D721Med (cell line): ENCODE measurements at regions not wholly inside any gene's neighbourhood (a gene's known extent, or its start where the extent isn't known, plus 50 kb on each side); places are given as distances from the start of the nearest gene placed in this dataset.

Source experiments
- DNase-seq: peaks from one replicate; pipeline ENCODE4 v3.0.0; 2011; ENCODE audit warnings: low spot score; ENCODE audit not compliant: insufficient read length
- FAIRE-seq: peaks from 2 replicates; lab custom pipeline; 2011; peaks lifted over from hg19 to GRCh38; lab: Jason Lieb, UNC
- TF ChIP-seq, protein P1 (sequence below): IDR thresholded peaks from 2 replicates; pipeline ENCODE4 v1.5.1; 2012; ENCODE audit warnings: mild to moderate bottlenecking, control low read depth; ENCODE audit not compliant: insufficient read depth; ENCODE audit errors: missing control alignments

DNA sequence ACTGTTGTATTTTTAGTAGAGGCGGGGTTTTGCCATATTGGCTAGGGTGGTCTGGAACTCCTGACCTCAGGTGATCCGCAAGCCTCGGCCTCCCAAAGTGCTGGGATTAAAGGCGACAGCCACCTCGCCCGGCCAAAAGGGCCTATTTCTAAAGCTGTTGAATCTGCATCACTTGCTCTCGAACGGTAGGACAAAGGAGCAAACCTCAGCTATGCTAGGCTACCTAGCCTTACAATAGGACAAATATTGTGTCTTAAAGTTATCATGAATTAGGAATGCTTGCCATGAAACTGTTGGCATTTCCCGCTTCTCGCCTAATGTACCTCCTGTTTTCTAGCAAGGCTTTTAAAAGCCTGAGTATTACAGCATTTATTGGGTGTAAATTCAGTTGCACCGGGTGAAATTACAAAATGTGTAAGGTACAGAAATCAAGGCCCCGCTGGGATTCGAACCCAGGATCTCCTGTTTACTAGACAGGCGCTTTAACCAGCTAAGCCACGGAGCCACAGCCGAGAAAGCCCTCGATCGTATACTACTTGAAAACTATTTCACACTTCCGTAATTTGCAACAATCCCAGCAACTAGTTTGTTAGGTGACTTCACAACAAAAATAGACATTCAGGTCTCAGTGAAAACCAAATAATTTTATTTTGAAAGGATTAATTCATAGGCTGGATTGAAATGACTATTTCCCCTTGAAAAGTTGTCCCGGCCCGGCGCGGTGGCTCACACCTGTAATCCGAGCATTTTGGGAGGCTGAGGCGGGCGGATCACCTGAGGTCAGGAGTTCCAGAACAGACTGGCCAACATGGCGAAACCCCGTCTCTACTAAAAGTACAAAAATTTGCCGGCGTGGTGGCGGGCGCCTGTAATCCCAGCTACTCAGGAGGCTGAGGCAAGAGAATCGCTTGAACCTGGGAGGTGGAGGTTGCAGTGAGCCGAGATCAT lies 211.6 kb upstream of the ZNF184 start:
- TF ChIP-seq, protein P1, sequence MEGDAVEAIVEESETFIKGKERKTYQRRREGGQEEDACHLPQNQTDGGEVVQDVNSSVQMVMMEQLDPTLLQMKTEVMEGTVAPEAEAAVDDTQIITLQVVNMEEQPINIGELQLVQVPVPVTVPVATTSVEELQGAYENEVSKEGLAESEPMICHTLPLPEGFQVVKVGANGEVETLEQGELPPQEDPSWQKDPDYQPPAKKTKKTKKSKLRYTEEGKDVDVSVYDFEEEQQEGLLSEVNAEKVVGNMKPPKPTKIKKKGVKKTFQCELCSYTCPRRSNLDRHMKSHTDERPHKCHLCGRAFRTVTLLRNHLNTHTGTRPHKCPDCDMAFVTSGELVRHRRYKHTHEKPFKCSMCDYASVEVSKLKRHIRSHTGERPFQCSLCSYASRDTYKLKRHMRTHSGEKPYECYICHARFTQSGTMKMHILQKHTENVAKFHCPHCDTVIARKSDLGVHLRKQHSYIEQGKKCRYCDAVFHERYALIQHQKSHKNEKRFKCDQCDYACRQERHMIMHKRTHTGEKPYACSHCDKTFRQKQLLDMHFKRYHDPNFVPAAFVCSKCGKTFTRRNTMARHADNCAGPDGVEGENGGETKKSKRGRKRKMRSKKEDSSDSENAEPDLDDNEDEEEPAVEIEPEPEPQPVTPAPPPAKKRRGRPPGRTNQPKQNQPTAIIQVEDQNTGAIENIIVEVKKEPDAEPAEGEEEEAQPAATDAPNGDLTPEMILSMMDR, result no peak
- FAIRE-seq (no peak), DNase-seq (no peak)

- DNase-seq, result no peak
- TF ChIP-seq, protein P1, result no peak
- FAIRE-seq, result no peak
Observed at GRCh38 chr6:27679964-27680694, 207.2 kb upstream of the ZNF184 start.

DNA sequence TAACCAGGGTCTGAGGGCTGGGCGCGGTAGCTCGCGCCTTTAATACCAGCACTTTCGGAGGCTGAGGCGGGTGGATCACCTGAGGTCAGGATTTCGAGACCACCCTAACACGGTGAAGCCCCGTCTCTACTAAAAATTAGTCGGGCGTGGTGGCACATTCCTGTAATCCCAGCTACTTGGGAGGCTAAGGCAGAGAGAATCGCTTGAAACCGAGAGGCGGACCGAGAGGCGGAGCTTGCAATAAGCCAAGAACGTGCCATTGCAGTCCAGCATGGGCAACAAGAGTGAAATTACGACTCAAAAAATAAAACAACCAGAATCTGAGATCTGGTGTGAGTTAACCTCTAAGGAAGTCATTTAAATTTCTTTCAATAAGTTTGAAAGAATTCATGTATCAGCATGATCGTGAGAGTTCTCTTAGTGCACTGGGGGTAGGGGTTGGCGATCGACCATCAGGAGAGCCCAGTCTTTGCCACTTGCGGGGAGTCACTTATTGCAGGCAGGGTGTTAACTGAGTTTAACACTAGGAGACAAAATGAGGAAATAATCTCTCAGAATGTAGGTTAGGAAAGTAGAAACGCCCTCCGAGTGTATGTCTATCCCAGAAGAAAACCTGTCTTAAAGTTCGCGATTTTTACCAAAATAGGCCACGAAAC lies 206.5 kb upstream of the ZNF184 start:
- FAIRE-seq, result no peak
- no peak for DNase-seq
- TF ChIP-seq, protein P1, result no peak

GRCh38 chr6:27678469-27678868 lies 205.6 kb upstream of the ZNF184 start:
- TF ChIP-seq, protein P1, result no peak
- DNase-seq (no peak), FAIRE-seq (no peak)

- TF ChIP-seq, protein P1, result no peak
- no peak for FAIRE-seq
Observed at GRCh38 chr6:27674882-27675281, 202.0 kb upstream of the ZNF184 start.

GRCh38 chr6:27672113-27672799 lies 199.4 kb upstream of the ZNF184 start:
- no peak for DNase-seq
- no peak for FAIRE-seq
- TF ChIP-seq, protein P1, result no peak

More at GRCh38 chr6:27674882-27675281, 202.0 kb upstream of the ZNF184 start:
- DNase-seq, result no peak
